HG02885 (cell line): ENCODE measurements at regions not wholly inside any gene's neighbourhood (a gene's known extent, or its start where the extent isn't known, plus 50 kb on each side); places are given as distances from the start of the nearest gene placed in this dataset.
A peak's percentile ranks its signal among the peaks of the same experiment; 100 is the strongest.
"Not testable (repeated sequence)": the region's sequence is repeated elsewhere in the genome, so short reads cannot be mapped to it uniquely, and the experiment has no call there.

Experiments
- ATAC-seq: cut with Tn5 transposase; IDR thresholded peaks from one replicate; pipeline ENCODE4 v1.9.1; 2021; ENCODE audit warnings: mild to moderate bottlenecking; ENCODE audit not compliant: unreplicated experiment, poor library complexity

GRCh38 chrX:69431420-69431819, 72.7 kb upstream of the NALF2 start:
- no peak for ATAC-seq

GRCh38 chrX:69430785-69431184, 73.3 kb upstream of the NALF2 start:
- ATAC-seq: no peak

- ATAC-seq: no peak
Measured at GRCh38 chrX:69429339-69430015, 74.6 kb upstream of the NALF2 start.

GRCh38 chrX:69428216-69428615, 75.9 kb upstream of the NALF2 start:
- ATAC-seq: no peak

GRCh38 chrX:69424910-69425309, 79.2 kb upstream of the NALF2 start:
- no peak for ATAC-seq

GRCh38 chrX:69424161-69424560, 80.0 kb upstream of the NALF2 start:
- no peak for ATAC-seq

- ATAC-seq: not testable (repeated sequence)
Measured at GRCh38 chrX:69422208-69422607, 81.9 kb upstream of the NALF2 start.

GRCh38 chrX:69415698-69416097, 88.4 kb upstream of the NALF2 start:
- no peak for ATAC-seq

- ATAC-seq: no peak
Measured at GRCh38 chrX:69412661-69413060, 91.5 kb upstream of the NALF2 start.

GRCh38 chrX:69398881-69399280, 105.2 kb upstream of the NALF2 start:
- ATAC-seq: no peak

GRCh38 chrX:69396916-69397315, 107.2 kb upstream of the NALF2 start:
- ATAC-seq: no peak

GRCh38 chrX:69395306-69395705, 108.8 kb upstream of the NALF2 start:
- no peak for ATAC-seq

- no peak for ATAC-seq
Measured at GRCh38 chrX:69389101-69389501, 115.0 kb upstream of the NALF2 start.

GRCh38 chrX:69388526-69388925, 115.6 kb upstream of the NALF2 start:
- no peak for ATAC-seq

GRCh38 chrX:69387567-69388487, 116.3 kb upstream of the NALF2 start:
- peak; percentile 78 for ATAC-seq

- ATAC-seq: no peak
Measured at GRCh38 chrX:69386681-69387080, 117.4 kb upstream of the NALF2 start.

GRCh38 chrX:69379412-69379811, 124.7 kb upstream of the NALF2 start:
- no peak for ATAC-seq

GRCh38 chrX:69374569-69374968, 129.6 kb upstream of the NALF2 start:
- no peak for ATAC-seq

- no peak for ATAC-seq
Measured at GRCh38 chrX:69372435-69372834, 131.7 kb upstream of the NALF2 start.

GRCh38 chrX:69371159-69371558, 133.0 kb upstream of the NALF2 start:
- ATAC-seq: no peak

- ATAC-seq: no peak
Measured at GRCh38 chrX:69369999-69370398, 134.1 kb upstream of the NALF2 start.

GRCh38 chrX:69366183-69366582, 137.9 kb upstream of the NALF2 start:
- ATAC-seq: no peak
